ENCODE measurements at regions not wholly inside any gene's neighbourhood (a gene's known extent, or its start where the extent isn't known, plus 50 kb on each side); places are given as distances from the start of the nearest gene placed in this dataset.

GRCh38 chr20:53837126-53837826, 233.1 kb downstream of the BCAS1 start:
- Histone ChIP-seq H3K27ac (replicated peaks in 1 of 4) (no peak overlapping the region), H3K4me1 (peaks cover 0 to 3% (median 0%) of the 10 kb centered on the region in 4 donors), H3K36me3 (no peaks in the 10 kb centered on the region), H3K4me3 (no peak overlapping the region), H3K9me3 (no peaks in the 10 kb centered on the region), H3K27me3 (no peaks in the 10 kb centered on the region)
- DNase-seq (ENCODE audit: extremely low spot score), result no peak
- WGBS, result 86% methylated on average over 5 of the region's 5 CpGs
- no peak for TF ChIP-seq POLR2AphosphoS5 (IDR thresholded peaks at IDR 0.05)
- TF ChIP-seq EP300 (IDR thresholded peaks at IDR 0.05), result no peak
- no peak for TF ChIP-seq CTCF (IDR thresholded peaks at IDR 0.05)
- no peak for TF ChIP-seq POLR2A (IDR thresholded peaks at IDR 0.05; ENCODE audit: low read depth)
- intact Hi-C loops (cut with DNase I), result no loop called here

- TF ChIP-seq POLR2AphosphoS5 (IDR thresholded peaks at IDR 0.05) (no peak), CTCF (IDR thresholded peaks at IDR 0.05) (no peak), POLR2A (IDR thresholded peaks at IDR 0.05; ENCODE audit: low read depth) (no peak), EP300 (IDR thresholded peaks at IDR 0.05) (no peak)
- intact Hi-C loops (cut with DNase I), result loop anchor here (5.0 kb wide), 1 partner anchor 33 kb away; no protein-coding TSS in a partner anchor
- no peak overlapping the region for H3K4me3 ChIP-seq
- WGBS, result 97% methylated on average over 8 of the region's 8 CpGs
- H3K27ac ChIP-seq (replicated peaks in 1 of 4), result no peak overlapping the region
- no peaks in the 10 kb centered on the region for H3K27me3 ChIP-seq
- no peaks in the 10 kb centered on the region for H3K9me3 ChIP-seq
- no peaks in the 10 kb centered on the region for H3K36me3 ChIP-seq
- peaks cover 0 to 15% (median 8%) of the 10 kb centered on the region in 4 donors for H3K4me1 ChIP-seq
- DNase-seq (ENCODE audit: extremely low spot score), result no peak
These were observed 235.6 kb downstream of the BCAS1 start for GRCh38 chr20:53834749-53835148.

- TF ChIP-seq EP300 (IDR thresholded peaks at IDR 0.05), result no peak
- no peak for TF ChIP-seq CTCF (IDR thresholded peaks at IDR 0.05)
- no peak for TF ChIP-seq POLR2AphosphoS5 (IDR thresholded peaks at IDR 0.05)
- TF ChIP-seq POLR2A (IDR thresholded peaks at IDR 0.05; ENCODE audit: low read depth), result no peak
- no peaks in the 10 kb centered on the region for H3K9me3 ChIP-seq
- DNase-seq (ENCODE audit: extremely low spot score), result no peak
- H3K4me3 ChIP-seq, result no peak overlapping the region
- H3K27ac ChIP-seq (replicated peaks in 1 of 4), result no peak overlapping the region
- H3K4me1 ChIP-seq, result peaks cover 0 to 19% (median 14%) of the 10 kb centered on the region in 4 donors
- no peaks in the 10 kb centered on the region for H3K36me3 ChIP-seq
- intact Hi-C loops (cut with DNase I), result loop anchor here (5.0 kb wide), 1 partner anchor 33 kb away; no protein-coding TSS in a partner anchor
- 77% methylated on average over 3 of the region's 3 CpGs for WGBS
- no peaks in the 10 kb centered on the region for H3K27me3 ChIP-seq
These were observed 236.3 kb downstream of the BCAS1 start for GRCh38 chr20:53834062-53834442.

- Histone ChIP-seq H3K27ac (replicated peaks in 1 of 4) (no peak overlapping the region), H3K9me3 (no peaks in the 10 kb centered on the region), H3K4me1 (peaks cover 6 to 24% (median 19%) of the 10 kb centered on the region in 4 donors), H3K36me3 (no peaks in the 10 kb centered on the region), H3K4me3 (no peak overlapping the region), H3K27me3 (no peaks in the 10 kb centered on the region)
- no peak for DNase-seq (ENCODE audit: extremely low spot score)
- TF ChIP-seq CTCF (IDR thresholded peaks at IDR 0.05) (no peak), POLR2A (IDR thresholded peaks at IDR 0.05; ENCODE audit: low read depth) (no peak)
- 79% methylated on average over 10 of the region's 10 CpGs for WGBS
- intact Hi-C loops (cut with DNase I), result loop anchor here (5.0 kb wide), 1 partner anchor 34 kb away; no protein-coding TSS in a partner anchor
These were observed 236.9 kb downstream of the BCAS1 start for GRCh38 chr20:53833333-53834061.
